ENCODE measurements at regions not wholly inside any gene's neighbourhood (a gene's known extent, or its start where the extent isn't known, plus 50 kb on each side); places are given as distances from the start of the nearest gene placed in this dataset.
"Not testable (repeated sequence)": the region's sequence is repeated elsewhere in the genome, so short reads cannot be mapped to it uniquely, and the experiment has no call there.

- TF ChIP-seq, protein P1, sequence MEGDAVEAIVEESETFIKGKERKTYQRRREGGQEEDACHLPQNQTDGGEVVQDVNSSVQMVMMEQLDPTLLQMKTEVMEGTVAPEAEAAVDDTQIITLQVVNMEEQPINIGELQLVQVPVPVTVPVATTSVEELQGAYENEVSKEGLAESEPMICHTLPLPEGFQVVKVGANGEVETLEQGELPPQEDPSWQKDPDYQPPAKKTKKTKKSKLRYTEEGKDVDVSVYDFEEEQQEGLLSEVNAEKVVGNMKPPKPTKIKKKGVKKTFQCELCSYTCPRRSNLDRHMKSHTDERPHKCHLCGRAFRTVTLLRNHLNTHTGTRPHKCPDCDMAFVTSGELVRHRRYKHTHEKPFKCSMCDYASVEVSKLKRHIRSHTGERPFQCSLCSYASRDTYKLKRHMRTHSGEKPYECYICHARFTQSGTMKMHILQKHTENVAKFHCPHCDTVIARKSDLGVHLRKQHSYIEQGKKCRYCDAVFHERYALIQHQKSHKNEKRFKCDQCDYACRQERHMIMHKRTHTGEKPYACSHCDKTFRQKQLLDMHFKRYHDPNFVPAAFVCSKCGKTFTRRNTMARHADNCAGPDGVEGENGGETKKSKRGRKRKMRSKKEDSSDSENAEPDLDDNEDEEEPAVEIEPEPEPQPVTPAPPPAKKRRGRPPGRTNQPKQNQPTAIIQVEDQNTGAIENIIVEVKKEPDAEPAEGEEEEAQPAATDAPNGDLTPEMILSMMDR (tag by site-specific recombination; IDR thresholded peaks at IDR 0.05): no peak
- peak; percentile 69; the same call in 1 of the 2 replicates for TF ChIP-seq ZNF561 (tag by site-specific recombination; IDR thresholded peaks at IDR 0.05; ENCODE audit: borderline replicate concordance)
Observed at GRCh38 chr17:45584092-45585036, 93.8 kb upstream of the PLEKHM1 start (continued).

GRCh38 chr17:45585037-45585733 is 94.7 kb upstream of the PLEKHM1 start:
- Histone ChIP-seq H3K36me3 (ENCODE audit: control insufficient read depth in 2 of 2, insufficient read depth in 1 of 2, low read length in 2 of 2) (peaks cover 10 to 14% of the 10 kb centered on the region in 2 experiments; a peak in 2 of 3 replicates), H3K4me1 (ENCODE audit: control insufficient read depth, insufficient read depth, low read length) (peaks cover 14% of the 10 kb centered on the region), H3K4me3 (ENCODE audit: low read depth, low read length) (peak overlapping the region; percentile 61), H3K27ac (ENCODE audit: extremely low read depth, low read depth, low read length) (peak overlapping the region; percentile 91)
- H3K9me3 ChIP-seq (ENCODE audit: control insufficient read depth, insufficient read depth, low read depth, low read length); POLR2A ChIA-PET: not testable (repeated sequence)
- CTCF ChIA-PET: interaction anchor here (0.5 to 0.8 kb wide), 3 partner anchors 69 to 459 kb away, joined by 3 to 4 read pairs (median 3); no protein-coding TSS in a partner anchor
- TF ChIP-seq ZBTB7A (tag by site-specific recombination; IDR thresholded peaks at IDR 0.05; ENCODE audit: low read depth) (peak; percentile 5; the same call in 1 of the 2 replicates), ZBTB8A (tag by site-specific recombination; IDR thresholded peaks at IDR 0.05) (peak; percentile 48), ZIC2 (tag by site-specific recombination; IDR thresholded peaks at IDR 0.05) (peak; percentile 57), ZFP37 (tag by site-specific recombination; IDR thresholded peaks at IDR 0.05) (peak; percentile 26; the same call in 1 of the 2 replicates), ZNF76 (tag by site-specific recombination; IDR thresholded peaks at IDR 0.05; ENCODE audit: borderline replicate concordance, low read depth) (0 out of 2 replicates have a peak, but pooled peaks have one; percentile 31), KLF16 (tag by site-specific recombination; IDR thresholded peaks at IDR 0.05) (0 out of 2 replicates have a peak, but pooled peaks have one; percentile 9), ZBTB10 (tag by site-specific recombination; IDR thresholded peaks at IDR 0.05) (peak; percentile 59; the same call in 1 of the 2 replicates), KLF9 (tag by site-specific recombination; IDR thresholded peaks at IDR 0.05; ENCODE audit: low read depth) (peak; percentile 17; the same call in 1 of the 2 replicates), GLIS2 (tag by site-specific recombination; IDR thresholded peaks at IDR 0.05) (peak; percentile 34), ZFP69B (tag by site-specific recombination; IDR thresholded peaks at IDR 0.05) (0 out of 2 replicates have a peak, but pooled peaks have one; percentile 43), PATZ1 (tag by site-specific recombination; IDR thresholded peaks at IDR 0.05) (peak; percentile 61)
- TF ChIP-seq, protein P2, sequence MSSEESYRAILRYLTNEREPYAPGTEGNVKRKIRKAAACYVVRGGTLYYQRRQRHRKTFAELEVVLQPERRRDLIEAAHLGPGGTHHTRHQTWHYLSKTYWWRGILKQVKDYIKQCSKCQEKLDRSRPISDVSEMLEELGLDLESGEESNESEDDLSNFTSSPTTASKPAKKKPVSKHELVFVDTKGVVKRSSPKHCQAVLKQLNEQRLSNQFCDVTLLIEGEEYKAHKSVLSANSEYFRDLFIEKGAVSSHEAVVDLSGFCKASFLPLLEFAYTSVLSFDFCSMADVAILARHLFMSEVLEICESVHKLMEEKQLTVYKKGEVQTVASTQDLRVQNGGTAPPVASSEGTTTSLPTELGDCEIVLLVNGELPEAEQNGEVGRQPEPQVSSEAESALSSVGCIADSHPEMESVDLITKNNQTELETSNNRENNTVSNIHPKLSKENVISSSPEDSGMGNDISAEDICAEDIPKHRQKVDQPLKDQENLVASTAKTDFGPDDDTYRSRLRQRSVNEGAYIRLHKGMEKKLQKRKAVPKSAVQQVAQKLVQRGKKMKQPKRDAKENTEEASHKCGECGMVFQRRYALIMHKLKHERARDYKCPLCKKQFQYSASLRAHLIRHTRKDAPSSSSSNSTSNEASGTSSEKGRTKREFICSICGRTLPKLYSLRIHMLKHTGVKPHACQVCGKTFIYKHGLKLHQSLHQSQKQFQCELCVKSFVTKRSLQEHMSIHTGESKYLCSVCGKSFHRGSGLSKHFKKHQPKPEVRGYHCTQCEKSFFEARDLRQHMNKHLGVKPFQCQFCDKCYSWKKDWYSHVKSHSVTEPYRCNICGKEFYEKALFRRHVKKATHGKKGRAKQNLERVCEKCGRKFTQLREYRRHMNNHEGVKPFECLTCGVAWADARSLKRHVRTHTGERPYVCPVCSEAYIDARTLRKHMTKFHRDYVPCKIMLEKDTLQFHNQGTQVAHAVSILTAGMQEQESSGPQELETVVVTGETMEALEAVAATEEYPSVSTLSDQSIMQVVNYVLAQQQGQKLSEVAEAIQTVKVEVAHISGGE (tag by site-specific recombination; conservative IDR thresholded peaks at IDR 0.05; ENCODE audit: low read depth): 0 out of 2 replicates have a peak, but pooled peaks have one; percentile 10
- TF ChIP-seq, protein P3, sequence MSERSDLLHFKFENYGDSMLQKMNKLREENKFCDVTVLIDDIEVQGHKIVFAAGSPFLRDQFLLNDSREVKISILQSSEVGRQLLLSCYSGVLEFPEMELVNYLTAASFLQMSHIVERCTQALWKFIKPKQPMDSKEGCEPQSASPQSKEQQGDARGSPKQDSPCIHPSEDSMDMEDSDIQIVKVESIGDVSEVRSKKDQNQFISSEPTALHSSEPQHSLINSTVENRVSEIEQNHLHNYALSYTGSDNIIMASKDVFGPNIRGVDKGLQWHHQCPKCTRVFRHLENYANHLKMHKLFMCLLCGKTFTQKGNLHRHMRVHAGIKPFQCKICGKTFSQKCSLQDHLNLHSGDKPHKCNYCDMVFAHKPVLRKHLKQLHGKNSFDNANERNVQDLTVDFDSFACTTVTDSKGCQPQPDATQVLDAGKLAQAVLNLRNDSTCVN (tag by site-specific recombination; optimal IDR thresholded peaks at IDR 0.05): peak; percentile 91
- TF ChIP-seq, protein P4, sequence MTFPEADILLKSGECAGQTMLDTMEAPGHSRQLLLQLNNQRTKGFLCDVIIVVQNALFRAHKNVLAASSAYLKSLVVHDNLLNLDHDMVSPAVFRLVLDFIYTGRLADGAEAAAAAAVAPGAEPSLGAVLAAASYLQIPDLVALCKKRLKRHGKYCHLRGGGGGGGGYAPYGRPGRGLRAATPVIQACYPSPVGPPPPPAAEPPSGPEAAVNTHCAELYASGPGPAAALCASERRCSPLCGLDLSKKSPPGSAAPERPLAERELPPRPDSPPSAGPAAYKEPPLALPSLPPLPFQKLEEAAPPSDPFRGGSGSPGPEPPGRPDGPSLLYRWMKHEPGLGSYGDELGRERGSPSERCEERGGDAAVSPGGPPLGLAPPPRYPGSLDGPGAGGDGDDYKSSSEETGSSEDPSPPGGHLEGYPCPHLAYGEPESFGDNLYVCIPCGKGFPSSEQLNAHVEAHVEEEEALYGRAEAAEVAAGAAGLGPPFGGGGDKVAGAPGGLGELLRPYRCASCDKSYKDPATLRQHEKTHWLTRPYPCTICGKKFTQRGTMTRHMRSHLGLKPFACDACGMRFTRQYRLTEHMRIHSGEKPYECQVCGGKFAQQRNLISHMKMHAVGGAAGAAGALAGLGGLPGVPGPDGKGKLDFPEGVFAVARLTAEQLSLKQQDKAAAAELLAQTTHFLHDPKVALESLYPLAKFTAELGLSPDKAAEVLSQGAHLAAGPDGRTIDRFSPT (tag by site-specific recombination; IDR thresholded peaks at IDR 0.05): peak; percentile 69

All from HEK293 (cell line).